ENCODE measurements at regions not wholly inside any gene's neighbourhood (a gene's known extent, or its start where the extent isn't known, plus 50 kb on each side); places are given as distances from the start of the nearest gene placed in this dataset.

DNA sequence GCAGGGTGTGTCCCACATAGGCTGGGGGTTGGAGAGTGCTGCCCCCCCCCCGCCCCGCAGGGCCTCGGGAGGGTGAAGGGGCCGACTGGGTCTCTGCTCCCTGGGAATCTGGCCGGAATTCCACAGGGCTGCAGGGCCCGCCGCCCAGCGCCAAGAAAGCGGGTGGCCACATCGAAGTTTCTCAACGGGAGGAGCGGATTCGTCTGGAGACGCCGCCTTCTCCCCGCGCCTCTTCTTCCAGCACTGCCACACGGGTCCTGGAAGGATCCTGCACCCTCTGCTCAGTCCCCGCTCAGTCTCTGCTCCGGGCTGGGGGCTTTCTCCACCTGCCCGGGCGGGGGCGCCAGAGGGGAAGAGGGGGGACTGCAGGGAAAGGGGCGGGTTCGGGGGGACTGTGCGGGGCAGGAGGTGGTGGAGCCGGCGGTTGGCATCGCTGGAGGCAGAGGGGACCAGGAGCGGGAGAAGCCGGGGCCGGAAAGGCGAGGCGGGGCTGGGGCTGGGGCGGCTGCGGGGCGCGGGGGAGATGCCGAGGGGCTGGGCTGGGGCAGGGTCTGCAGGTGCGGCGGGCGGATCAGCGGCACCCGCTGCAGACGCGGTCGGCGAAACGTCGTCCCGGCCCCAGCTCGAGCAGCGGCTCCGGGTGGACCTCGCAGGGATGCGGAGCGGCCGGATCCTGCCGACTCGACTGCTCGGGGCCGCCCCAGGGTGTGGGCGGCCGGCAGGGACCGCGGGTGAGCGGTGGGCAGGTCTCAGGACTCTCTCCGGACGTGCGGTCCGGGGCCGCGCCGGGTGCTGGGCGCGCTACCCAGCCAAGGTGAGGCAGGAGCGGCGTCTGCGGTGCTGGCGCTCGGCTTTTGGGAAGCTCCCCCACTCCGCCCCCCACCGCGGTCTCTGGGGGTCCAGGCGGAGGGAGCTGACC lies 811.4 kb upstream of the TMEM132C start:
- H3K27me3 ChIP-seq: peaks cover 0 to 36% (median 2%) of the 10 kb centered on the region in 4 donors
- peak overlapping the region in 2 of 4 donors; percentile 7 to 42 for H3K4me3 ChIP-seq
- no peak for DNase-seq
- no peak for TF ChIP-seq POLR2A (IDR thresholded peaks at IDR 0.05)
- no peak for TF ChIP-seq CTCF (IDR thresholded peaks at IDR 0.05)
- H3K27ac ChIP-seq: no peak overlapping the region
- no peaks in the 10 kb centered on the region for H3K36me3 ChIP-seq
- peaks cover 0 to 12% (median 0%) of the 10 kb centered on the region in 3 donors for H3K4me1 ChIP-seq
- no peaks in the 10 kb centered on the region for H3K9me3 ChIP-seq
- 2% methylated on average over 18 of the region's 85 CpGs; no CpG with 5 or more reads in 1 of the 2 donors for WGBS, 2 donors
- intact Hi-C loops (cut with DNase I): no loop called here

- H3K4me3 ChIP-seq: no peak overlapping the region
- intact Hi-C loops (cut with DNase I): no loop called here
- H3K4me1 ChIP-seq: peaks cover 0 to 12% (median 0%) of the 10 kb centered on the region in 3 donors
- DNase-seq: no peak
- H3K27me3 ChIP-seq: peaks cover 0 to 36% (median 2%) of the 10 kb centered on the region in 4 donors
- no peaks in the 10 kb centered on the region for H3K9me3 ChIP-seq
- H3K36me3 ChIP-seq: no peaks in the 10 kb centered on the region
- no peak for TF ChIP-seq POLR2A (IDR thresholded peaks at IDR 0.05)
- H3K27ac ChIP-seq: no peak overlapping the region
- WGBS, 2 donors: 74 to 77% methylated on average over 5 of the region's 5 CpGs
Observed at GRCh38 chr12:127457726-127458125, 809.2 kb upstream of the TMEM132C start.

DNA sequence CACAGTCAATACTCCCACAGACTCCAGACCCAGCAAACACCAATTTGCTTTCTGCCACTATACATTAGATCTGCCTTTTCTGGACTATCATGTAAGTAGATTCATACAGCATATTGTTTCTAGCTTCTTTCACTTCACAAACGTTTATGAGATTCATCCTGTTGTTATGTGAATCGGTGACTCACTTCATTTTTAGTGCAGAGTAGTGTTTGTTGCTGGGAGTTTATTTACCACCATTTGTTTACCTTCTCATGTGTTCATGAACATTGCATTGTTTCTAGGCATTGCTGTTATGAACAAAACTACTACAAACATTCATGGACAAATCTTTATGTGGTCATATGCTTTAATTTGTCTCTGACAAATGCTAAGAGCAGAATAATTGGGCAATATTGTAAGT lies 807.8 kb upstream of the TMEM132C start:
- no peak for TF ChIP-seq CTCF (IDR thresholded peaks at IDR 0.05)
- TF ChIP-seq POLR2A (IDR thresholded peaks at IDR 0.05): no peak
- Histone ChIP-seq H3K4me1 (peaks cover 0 to 12% (median 0%) of the 10 kb centered on the region in 3 donors), H3K4me3 (no peak overlapping the region), H3K27me3 (peaks cover 0 to 30% (median 2%) of the 10 kb centered on the region in 4 donors), H3K27ac (no peak overlapping the region), H3K9me3 (peaks cover 0 to 3% (median 0%) of the 10 kb centered on the region in 3 donors), H3K36me3 (no peaks in the 10 kb centered on the region)
- DNase-seq: no peak
- WGBS, 2 donors: 40 to 61% methylated on average over 2 of the region's 2 CpGs
- intact Hi-C loops (cut with DNase I): no loop called here

DNA sequence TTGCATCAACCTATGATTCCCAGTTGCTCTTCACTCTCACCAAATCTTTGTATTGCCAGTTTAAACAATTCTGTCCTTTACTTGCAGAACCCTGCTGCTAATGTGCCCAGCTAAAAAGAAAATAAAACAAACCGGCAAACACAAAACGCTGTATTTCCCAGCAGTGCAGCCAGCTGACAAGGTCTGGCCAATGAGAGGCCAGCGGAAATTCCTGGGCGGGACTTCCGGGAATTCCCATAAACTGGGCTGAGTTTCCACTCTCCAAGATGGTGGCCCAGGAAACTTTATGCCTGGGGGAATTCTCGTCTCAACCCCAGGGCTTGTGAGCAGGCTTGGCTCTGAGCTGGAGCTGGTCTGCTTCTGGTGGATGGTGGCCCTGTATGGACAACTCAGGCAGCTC lies 807.3 kb upstream of the TMEM132C start:
- no peak overlapping the region for H3K4me3 ChIP-seq
- 46 to 86% methylated on average over 2 to 6 of the region's 6 CpGs for WGBS, 2 donors
- H3K36me3 ChIP-seq: no peaks in the 10 kb centered on the region
- TF ChIP-seq CTCF (IDR thresholded peaks at IDR 0.05) (no peak), POLR2A (IDR thresholded peaks at IDR 0.05) (no peak)
- H3K4me1 ChIP-seq: peaks cover 0 to 12% (median 0%) of the 10 kb centered on the region in 3 donors
- no peak overlapping the region for H3K27ac ChIP-seq
- intact Hi-C loops (cut with DNase I): no loop called here
- H3K9me3 ChIP-seq: peaks cover 0 to 3% (median 0%) of the 10 kb centered on the region in 3 donors
- H3K27me3 ChIP-seq: peaks cover 0 to 25% (median 2%) of the 10 kb centered on the region in 4 donors
- DNase-seq: no peak

- intact Hi-C loops (cut with DNase I): no loop called here
- no peaks in the 10 kb centered on the region for H3K27me3 ChIP-seq
Observed at GRCh38 chr12:127463237-127463636, 803.7 kb upstream of the TMEM132C start.

More at GRCh38 chr12:127463237-127463636, 803.7 kb upstream of the TMEM132C start:
- H3K27ac ChIP-seq: no peak overlapping the region
- DNase-seq: no peak
- H3K4me3 ChIP-seq: no peak overlapping the region
- peaks cover 0 to 3% (median 0%) of the 10 kb centered on the region in 3 donors for H3K9me3 ChIP-seq
- TF ChIP-seq CTCF (IDR thresholded peaks at IDR 0.05) (no peak), POLR2A (IDR thresholded peaks at IDR 0.05) (no peak)
- WGBS, 2 donors: 86 to 89% methylated on average over 1 of the region's 1 CpG
- no peaks in the 10 kb centered on the region for H3K36me3 ChIP-seq
- H3K4me1 ChIP-seq: no peaks in the 10 kb centered on the region
